Caki2 (cell line): ENCODE measurements at regions not wholly inside any gene's neighbourhood (a gene's known extent, or its start where the extent isn't known, plus 50 kb on each side); places are given as distances from the start of the nearest gene placed in this dataset.
A peak's percentile ranks its signal among the peaks of the same experiment; 100 is the strongest.
"Not testable (repeated sequence)": the region's sequence is repeated elsewhere in the genome, so short reads cannot be mapped to it uniquely, and the experiment has no call there.

Experiments
- DNase-seq: peaks from one replicate; pipeline ENCODE4 v3.0.0-alpha.2; 2015; ENCODE audit warnings: low read depth
- in situ Hi-C: cut with HindIII; loops from 2 replicates; pipeline ENCODE4 v1.10.0; 2016; ENCODE audit warnings: low sequenced_read_pairs, low pct_unique_long_range_greater_than_20kb, mixed read lengths

DNA sequence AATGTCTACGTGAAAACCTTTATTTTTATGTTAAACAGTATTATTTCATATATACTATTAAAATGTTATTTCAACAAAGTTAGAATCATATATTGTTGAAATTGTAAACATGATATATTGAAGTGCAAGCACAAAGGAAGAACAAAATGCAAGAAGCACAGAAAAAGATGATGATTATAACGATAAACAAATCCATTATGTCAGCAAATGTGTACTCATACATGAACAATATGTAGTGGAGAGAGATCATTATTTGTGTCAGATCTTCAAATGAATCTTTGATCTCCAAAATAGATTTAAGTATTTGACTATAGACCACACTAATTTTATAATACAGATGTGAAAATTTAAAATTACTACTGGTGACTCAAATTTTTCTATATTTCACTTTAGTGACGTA lies 1104.4 kb upstream of the CRIM1 start:
- in situ Hi-C loops: no loop called here
- no peak for DNase-seq

DNA sequence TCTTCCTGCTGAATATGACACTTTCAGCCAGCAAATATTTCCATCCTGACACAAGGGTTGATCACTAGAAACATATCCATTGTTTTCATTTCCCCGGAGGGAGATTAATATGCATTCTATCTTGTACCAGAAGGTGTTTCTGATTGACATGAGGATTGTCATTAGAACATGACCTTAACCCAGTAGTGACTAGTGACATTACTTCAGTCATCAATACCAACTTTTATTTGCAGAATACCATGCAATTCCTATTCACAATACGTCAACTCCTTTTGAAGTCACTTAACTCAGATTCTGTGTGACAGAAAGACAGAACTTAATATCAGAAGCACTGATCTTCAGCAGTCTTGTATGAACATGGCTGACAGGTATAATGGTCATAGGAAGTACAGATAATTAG lies 1108.9 kb upstream of the CRIM1 start:
- in situ Hi-C loops: no loop called here
- DNase-seq: no peak

DNA sequence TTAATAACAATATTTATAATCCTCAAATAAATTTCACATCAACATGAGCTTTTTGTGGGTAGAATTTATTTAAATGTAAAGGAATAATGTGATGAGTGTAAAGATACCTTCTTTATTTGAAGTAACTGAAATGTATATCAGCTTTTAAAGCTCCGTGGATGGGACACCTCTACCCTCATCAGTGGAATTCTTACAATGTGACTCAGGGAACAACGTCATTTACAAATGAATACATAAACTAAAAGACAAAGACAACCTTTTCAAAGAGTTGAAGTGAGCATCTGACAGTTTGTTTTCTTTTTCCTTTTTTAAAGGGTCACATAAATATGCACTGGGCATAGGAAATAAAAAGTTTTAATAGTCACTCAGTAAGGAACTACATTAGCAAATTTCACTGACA lies 1127.0 kb upstream of the CRIM1 start:
- DNase-seq: no peak
- in situ Hi-C loops: no loop called here

DNA sequence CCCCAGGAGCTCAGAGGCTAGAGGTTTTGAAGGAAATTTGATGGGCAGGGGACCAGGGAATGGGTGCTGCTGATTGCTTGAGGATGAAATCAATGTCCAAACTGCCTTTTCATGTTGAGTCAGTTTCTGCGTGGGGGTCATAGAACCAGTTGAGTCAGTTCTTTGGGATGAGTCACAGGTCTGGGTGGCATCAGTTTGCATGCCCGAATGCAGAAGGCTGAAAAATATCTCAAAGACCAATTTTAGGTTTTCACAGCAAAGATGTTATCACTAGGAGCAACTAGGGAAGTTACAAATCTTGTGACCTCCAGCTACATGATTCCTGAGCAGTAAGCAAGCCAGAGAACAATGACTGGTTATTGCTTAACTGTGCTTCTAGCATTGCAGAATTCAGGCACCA lies 1135.1 kb upstream of the CRIM1 start:
- peak; percentile 69 for DNase-seq
- in situ Hi-C loops: no loop called here

DNA sequence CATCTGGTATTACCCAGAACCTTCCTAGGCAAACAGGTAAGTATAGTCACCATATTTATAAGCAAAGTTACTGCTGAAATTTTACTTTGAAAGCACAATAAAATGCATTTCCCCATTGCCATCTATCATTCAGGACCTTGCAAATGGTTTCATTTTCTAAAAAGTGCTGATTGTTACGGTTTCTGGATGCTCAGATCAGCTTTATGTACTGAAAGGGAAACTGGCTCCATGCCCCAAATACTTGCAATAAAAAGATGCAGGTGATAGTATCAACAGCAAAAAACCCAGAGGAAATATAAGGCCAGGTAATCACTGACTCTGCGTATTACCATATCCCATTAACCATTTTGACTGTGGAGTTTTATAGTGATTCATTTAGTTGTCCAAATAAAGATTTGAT lies 1150.7 kb upstream of the CRIM1 start:
- in situ Hi-C loops: no loop called here
- no peak for DNase-seq

DNA sequence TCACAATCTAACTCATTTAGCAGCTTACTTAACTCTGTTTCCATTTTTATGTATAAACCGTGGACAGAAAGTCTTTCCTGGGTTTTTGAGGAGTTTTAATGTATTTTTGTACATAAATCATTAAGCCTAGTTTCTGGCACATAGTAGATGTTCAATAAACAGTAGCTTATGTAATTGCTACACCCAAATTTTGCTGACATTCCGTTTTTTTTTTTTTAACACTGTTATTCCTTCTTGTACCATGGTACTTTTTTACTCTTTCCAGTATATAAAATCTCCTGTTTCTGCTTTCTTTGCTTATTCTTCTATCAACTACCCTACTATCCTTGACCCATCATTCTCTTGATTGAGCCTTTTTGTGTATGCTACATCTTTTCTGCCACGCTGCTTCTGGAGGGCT lies 1151.3 kb upstream of the CRIM1 start:
- in situ Hi-C loops: no loop called here
- DNase-seq: no peak

DNA sequence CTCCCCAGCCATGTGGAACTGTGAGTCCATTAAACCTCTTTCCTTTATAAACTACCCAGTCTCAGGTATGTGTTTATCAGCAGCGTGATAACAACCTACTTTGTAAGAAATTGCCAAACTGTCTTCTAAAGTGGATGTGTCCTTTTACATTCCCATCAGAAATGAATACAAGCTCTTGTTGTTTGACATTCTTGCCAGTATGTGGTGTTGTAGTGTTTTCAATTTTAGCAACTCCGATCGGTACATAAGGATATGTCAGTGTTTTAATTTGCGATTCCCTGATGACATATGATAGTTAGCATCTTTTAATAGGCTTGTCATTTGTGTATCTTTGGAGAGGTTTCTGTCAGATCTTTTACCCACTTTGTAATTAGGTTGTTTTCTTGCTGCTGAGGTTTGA lies 1156.3 kb upstream of the CRIM1 start:
- in situ Hi-C loops: no loop called here
- no peak for DNase-seq

DNA sequence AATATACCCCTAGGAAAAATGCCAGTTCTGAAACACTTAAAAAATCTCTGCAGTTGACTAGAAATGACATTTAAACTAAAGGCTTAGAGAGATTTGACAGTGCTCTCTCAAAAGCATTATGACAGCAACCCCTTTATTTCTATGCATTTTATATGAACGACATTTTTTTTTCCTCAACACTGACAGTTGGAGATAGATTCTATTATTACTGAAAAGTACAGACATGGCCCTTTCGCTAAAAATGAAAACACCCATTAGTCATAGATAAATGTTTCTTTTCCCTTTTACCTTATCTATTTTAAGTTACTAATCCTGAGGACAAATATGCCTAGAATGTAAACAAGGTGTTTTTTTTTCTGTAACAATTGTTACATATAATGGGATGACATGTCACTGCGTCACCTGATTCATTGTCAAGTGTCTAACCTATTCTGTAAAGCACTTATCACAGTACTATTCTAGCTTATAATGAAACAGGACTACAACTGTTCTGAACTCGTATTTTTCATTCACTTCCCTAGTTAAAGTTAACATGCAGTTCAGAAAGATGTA lies 1169.6 kb upstream of the CRIM1 start:
- no peak for DNase-seq
- in situ Hi-C loops: no loop called here

DNA sequence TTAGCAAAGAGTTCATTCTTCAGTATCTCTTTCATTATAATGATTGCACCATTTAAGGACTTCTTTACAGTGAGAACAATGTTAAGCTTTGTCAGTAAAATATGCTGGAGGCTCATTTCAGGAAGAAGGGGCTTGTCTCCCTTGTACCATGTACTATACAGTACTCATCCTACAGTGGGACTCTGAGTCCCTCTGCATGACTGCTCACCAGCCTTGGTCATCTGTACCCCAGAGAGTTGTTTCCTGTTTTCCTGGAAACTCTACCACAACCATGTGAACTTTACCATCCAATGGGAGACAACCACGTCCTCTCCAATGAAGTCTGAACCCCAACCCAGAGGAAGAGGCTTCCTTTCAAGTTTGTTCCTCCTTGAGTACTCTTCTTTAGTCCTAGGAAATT lies 1171.1 kb upstream of the CRIM1 start:
- no peak for DNase-seq
- in situ Hi-C loops: no loop called here

DNA sequence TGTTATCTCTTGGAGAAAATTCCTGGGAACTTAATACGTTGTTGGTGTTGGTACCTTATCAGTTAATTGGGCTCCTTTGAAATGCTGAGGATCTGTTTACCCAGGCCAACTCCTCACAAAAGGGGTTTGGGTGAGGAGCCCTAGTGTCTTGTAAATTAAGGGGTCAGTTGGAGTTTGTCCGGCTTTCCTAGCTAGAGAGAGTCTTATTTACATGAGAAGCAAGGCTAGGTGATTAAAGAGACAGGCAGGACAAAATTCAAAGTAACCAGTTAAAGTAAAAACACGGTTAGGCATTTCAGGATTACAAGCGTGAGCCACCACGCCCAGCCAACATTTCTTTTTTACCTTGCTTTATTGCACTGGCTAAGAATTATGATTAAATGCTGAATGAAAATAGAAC lies 1178.9 kb upstream of the CRIM1 start:
- in situ Hi-C loops, DNase-seq: not testable (repeated sequence)

DNA sequence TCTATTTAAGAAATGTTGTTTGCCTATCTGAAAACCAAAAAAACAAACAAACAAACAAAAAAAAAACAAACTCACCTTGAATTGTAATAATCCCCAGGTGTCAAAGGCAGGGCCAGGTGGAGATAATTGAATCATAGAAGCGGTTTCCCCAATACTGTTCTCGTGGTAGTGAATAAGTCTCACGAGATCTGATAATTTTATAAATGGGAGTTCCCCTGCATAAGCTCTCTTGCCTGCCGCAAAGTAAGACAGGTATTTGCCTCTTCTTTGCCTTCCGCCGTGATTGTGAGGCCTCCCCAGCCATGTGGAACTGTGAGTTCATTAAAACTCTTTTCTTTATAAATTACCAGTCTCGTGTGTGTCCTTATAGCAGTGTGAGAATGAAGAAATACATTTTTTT lies 1180.7 kb upstream of the CRIM1 start:
- DNase-seq: no peak
- in situ Hi-C loops: no loop called here

DNA sequence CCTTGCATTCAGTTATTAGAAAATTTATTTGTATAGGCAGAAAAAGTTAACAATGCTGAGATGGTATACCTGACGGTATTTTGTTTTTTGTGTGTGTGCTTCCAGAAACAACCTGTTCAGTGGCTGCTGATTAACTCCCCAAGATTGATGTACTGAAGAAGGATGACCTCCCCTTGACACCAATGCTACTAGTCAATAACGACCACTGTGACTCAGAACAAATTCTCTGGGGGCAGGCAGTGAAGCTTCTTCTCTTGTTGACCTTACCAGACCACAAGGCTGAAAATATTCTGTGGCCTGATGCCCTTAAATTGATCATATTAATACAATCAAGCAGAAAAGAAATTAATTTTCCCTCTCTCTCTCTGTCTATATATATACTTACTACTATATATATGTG lies 1182.9 kb upstream of the CRIM1 start:
- in situ Hi-C loops: no loop called here
- no peak for DNase-seq

DNA sequence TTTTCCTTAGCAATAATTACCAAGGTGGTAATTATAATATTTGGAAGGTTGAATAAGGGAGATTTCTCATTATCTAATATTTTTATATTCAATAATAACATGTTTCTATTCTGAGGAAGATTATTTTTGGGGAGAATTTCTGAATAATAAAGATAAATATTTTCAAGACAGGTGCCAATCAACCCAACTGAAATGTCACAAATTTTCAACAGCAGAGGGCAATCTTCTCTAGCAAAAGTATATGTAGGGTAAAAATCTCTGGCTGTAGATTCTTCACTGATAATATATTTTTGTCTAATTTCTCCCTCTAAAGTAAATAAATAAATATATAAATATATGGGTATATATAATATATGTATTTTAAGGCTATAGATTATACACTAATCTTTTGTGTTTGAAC lies 1187.2 kb upstream of the CRIM1 start:
- DNase-seq: no peak
- in situ Hi-C loops: no loop called here

DNA sequence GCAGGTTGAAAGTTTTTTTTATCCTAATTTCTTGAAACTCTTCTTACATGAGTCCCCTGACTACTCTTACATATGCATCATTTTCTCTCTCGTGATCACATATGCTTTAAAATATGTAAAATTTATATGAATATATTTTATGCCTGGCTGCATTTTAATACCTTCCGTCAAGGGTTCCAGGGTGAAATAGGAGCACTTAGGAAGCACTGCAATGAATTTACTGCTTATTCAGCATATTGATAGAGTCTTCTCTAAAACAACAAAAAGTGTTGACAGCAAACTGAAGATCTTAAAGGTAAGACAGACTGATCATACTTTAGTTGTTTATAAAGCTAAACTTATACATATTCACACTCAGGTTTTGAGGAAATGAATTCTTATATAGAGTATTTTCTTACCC lies 1191.6 kb upstream of the CRIM1 start:
- in situ Hi-C loops: no loop called here

DNA sequence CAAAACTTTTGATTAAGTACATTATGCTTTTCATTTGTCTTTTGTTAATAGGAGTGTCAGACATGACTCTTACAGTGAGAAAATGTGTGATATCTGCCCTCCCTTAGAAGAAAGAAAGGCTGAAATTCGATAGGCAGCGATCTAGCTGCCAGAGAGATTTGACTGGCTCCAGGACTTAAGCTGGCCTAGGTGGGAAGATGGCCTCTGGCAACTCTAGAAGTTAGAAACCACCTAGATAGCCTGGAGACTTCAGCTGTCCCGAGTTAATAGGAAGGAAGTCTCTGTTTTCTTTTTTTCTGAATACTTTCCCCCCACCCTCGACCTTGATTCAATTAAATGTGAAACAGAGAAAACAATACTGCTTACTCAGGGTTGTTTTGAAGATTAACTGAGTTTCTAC lies 1194.7 kb upstream of the CRIM1 start:
- DNase-seq: no peak
- in situ Hi-C loops: no loop called here

More for the DNA sequence above, 1191.6 kb upstream of the CRIM1 start:
- DNase-seq: no peak

DNA sequence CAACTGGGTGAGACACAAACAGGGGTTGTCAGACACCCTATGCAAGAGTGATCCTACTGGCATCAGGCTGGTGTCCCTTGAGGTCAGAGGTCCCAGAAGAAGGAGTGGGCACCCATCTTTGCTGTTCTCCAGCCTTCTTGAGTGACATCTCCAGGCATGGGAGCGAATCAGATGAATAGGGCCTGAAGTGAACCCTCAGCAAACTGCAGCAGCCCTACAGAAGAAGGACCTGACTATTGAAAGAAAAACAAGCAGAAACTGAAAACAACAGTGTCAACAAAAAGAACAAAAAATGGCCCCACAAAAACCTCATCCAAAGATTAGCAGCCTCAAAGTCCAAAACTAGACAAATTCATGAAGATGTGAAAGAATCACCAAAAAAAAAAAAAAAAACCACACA lies 1229.7 kb upstream of the CRIM1 start:
- DNase-seq: no peak

DNA sequence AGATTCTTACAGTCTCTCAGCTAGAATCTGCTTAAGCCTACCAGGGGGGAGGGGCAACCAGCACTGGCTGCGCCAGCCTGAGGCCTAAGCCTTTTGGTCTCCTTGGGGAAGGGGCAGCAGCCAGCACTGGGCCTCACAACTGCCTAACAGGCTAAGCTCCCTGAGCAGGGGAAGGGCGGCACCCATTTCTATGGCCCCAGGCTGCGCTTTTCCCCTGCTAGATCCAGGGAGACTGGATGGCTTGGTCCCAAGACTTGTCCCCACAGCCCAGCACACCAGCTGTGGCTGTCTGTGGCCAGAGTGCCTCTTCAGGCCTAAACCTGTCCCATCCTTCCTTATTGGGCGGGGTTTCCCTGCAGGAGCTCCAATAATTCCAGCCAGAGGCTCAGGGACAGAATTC lies 1230.3 kb upstream of the CRIM1 start:
- DNase-seq: no peak
- in situ Hi-C loops: no loop called here

More for the DNA sequence above, 1229.7 kb upstream of the CRIM1 start:
- in situ Hi-C loops: no loop called here

DNA sequence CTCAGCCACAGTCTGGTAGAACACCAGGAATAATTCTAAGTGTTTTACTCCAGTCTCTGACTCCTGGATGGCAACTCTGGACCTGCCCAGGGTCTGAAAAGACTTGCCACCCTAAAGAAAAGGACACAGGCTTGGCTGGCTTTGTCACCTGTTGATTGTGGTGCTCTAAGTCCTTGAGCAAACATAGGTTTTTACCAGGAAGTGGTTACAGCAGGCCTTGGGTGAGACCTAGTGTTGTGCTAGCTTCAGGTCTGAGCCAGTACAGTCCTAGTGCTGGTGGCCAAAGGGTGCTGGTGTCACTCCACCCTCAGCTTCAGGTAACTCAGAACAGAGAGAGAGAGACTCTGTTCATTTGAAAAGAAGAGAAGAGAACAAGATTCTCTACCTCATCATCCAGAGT lies 1239.4 kb upstream of the CRIM1 start:
- in situ Hi-C loops: no loop called here
- DNase-seq: no peak

DNA sequence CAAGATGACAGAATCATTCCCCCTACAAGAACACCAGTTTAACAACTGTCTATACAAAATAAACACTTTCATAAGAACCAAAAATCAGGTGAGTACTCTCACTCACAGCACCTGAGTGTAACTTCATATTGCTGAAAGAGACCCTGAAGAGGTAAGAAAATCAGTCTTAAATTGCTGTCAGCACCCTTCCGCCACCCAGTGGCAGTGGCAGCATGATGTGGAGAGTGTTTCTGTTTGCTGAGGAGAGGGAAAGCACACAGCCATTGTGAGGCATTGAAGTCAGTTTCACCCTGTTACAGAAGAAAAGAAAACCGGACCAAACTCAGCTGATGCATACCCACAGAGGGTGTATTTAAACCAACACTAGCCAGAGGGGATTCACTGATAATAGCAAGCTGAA lies 1240.8 kb upstream of the CRIM1 start:
- no peak for DNase-seq
- in situ Hi-C loops: no loop called here

DNA sequence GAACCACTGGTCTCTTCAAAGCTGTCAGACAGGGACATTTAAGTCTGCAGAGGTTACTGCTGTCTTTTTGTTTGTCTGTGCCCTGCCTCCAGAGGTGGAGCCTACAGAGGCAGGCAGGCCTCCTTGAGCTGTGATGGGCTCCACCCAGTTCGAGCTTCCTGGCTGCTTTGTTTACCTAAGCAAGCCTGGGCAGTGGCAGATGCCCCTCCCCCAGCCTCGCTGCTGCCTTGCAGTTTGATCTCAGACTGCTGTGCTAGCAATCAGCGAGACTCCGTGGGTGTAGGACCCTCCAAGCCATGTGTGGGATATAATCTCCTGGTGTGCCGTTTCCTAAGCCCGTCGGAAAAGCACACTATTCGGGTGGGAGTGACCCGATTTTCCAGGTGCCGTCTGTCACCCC lies 1243.2 kb upstream of the CRIM1 start:
- in situ Hi-C loops, DNase-seq: not testable (repeated sequence)

DNA sequence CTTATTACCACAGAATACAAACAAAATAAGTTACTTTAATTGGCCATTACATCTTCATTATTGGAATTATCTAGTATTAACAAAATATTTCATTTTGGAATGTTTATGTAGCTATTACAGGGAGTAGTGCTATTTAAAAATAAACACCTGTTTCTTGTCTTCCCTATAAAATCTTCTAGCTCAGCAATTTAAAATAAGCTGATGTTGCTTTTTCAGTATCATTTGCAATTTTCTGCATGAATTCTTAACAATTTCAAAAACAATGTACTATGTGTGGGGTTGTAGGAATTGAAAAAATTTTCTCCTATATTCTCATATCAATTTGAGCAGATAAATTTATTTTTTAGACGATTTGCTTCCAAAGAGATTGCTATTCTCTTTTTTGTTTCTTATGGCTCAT lies 1251.3 kb upstream of the CRIM1 start:
- DNase-seq: no peak
- in situ Hi-C loops: no loop called here
